GM21825 (cell line): ENCODE measurements at regions not wholly inside any gene's neighbourhood (a gene's known extent, or its start where the extent isn't known, plus 50 kb on each side); places are given as distances from the start of the nearest gene placed in this dataset.
"Not testable (repeated sequence)": the region's sequence is repeated elsewhere in the genome, so short reads cannot be mapped to it uniquely, and the experiment has no call there.

Experiments
- ATAC-seq: cut with Tn5 transposase; IDR thresholded peaks from one replicate; pipeline ENCODE4 v1.9.1; 2021; ENCODE audit warnings: mild to moderate bottlenecking, moderate library complexity; ENCODE audit not compliant: unreplicated experiment

GRCh38 chr17:62322313-62322712 lies 58.0 kb upstream of the EFCAB3 start:
- ATAC-seq, result no peak

GRCh38 chr17:62321451-62321850 lies 58.9 kb upstream of the EFCAB3 start:
- ATAC-seq, result no peak

- ATAC-seq, result no peak
These were observed 60.5 kb upstream of the EFCAB3 start for GRCh38 chr17:62319846-62320245.

- ATAC-seq, result no peak
These were observed 71.0 kb upstream of the EFCAB3 start for GRCh38 chr17:62309396-62309795.

GRCh38 chr17:62307196-62307595 lies 73.2 kb upstream of the EFCAB3 start:
- no peak for ATAC-seq

- ATAC-seq, result no peak
These were observed 76.9 kb upstream of the EFCAB3 start for GRCh38 chr17:62303476-62303875.

GRCh38 chr17:62300697-62301096 lies 79.7 kb upstream of the EFCAB3 start:
- no peak for ATAC-seq

GRCh38 chr17:62275290-62275689 lies 105.1 kb upstream of the EFCAB3 start:
- not testable (repeated sequence) for ATAC-seq

- ATAC-seq, result not testable (repeated sequence)
These were observed 112.0 kb upstream of the EFCAB3 start for GRCh38 chr17:62268361-62268760.

GRCh38 chr17:62264974-62265373 lies 115.4 kb upstream of the EFCAB3 start:
- not testable (repeated sequence) for ATAC-seq

GRCh38 chr17:62255791-62256190 lies 124.6 kb upstream of the EFCAB3 start:
- ATAC-seq, result not testable (repeated sequence)

GRCh38 chr17:62242076-62242475 lies 138.3 kb upstream of the EFCAB3 start:
- ATAC-seq, result not testable (repeated sequence)

- ATAC-seq, result not testable (repeated sequence)
These were observed 140.8 kb upstream of the EFCAB3 start for GRCh38 chr17:62239569-62239968.

- not testable (repeated sequence) for ATAC-seq
These were observed 141.6 kb upstream of the EFCAB3 start for GRCh38 chr17:62238551-62239338.

GRCh38 chr17:62233822-62234481 lies 146.4 kb upstream of the EFCAB3 start:
- not testable (repeated sequence) for ATAC-seq

- ATAC-seq, result not testable (repeated sequence)
These were observed 149.1 kb upstream of the EFCAB3 start for GRCh38 chr17:62231293-62231692.

GRCh38 chr17:62226610-62227240 lies 153.6 kb upstream of the EFCAB3 start:
- ATAC-seq, result not testable (repeated sequence)

GRCh38 chr17:62223585-62223984 lies 156.8 kb upstream of the EFCAB3 start:
- not testable (repeated sequence) for ATAC-seq

- ATAC-seq, result no peak
These were observed 154.3 kb upstream of the MED13 start for GRCh38 chr17:62219221-62219899.

- ATAC-seq, result no peak
These were observed 151.8 kb upstream of the MED13 start for GRCh38 chr17:62216847-62217246.

GRCh38 chr17:62215891-62216290 lies 150.8 kb upstream of the MED13 start:
- not testable (repeated sequence) for ATAC-seq
